Left lung (tissue), 4 donors: ENCODE measurements at regions not wholly inside any gene's neighbourhood (a gene's known extent, or its start where the extent isn't known, plus 50 kb on each side); places are given as distances from the start of the nearest gene placed in this dataset.

Experiments
- ATAC-seq: fragments of 200-7000 bp; cut with Tn5 transposase; one replicate; pipeline ENCODE4 v1.9.1; 2020; ENCODE audit warnings: moderate library complexity
- DNase-seq, 4 donors: peaks; one replicate each; pipeline ENCODE4 v3.0.0-alpha.2; 2013 to 2020
- H3K27ac ChIP-seq, 2 donors: fragments of 200-600 bp; sonication (generic) in 1 of 2; one replicate each; pipeline versions ENCODE4 v1.5.0 to v1.8.0; 2020 to 2021
- H3K27me3 ChIP-seq, 2 donors: fragments of 200-600 bp; sonication (generic) in 1 of 2; one replicate each; pipeline versions ENCODE4 v1.5.0 to v1.8.0; 2020 to 2021
- H3K36me3 ChIP-seq, 2 donors: fragments of 200-600 bp; sonication (generic) in 1 of 2; one replicate each; pipeline versions ENCODE4 v1.5.0 to v1.8.0; 2020 to 2021
- H3K4me1 ChIP-seq, 2 donors: fragments of 200-600 bp; one replicate each; pipeline ENCODE4 v1.8.0; 2021
- H3K4me3 ChIP-seq, 2 donors: fragments of 200-600 bp; sonication (generic) in 1 of 2; one replicate each; pipeline versions ENCODE4 v1.5.0 to v1.8.0; 2020 to 2021; ENCODE audit warnings: mild to moderate bottlenecking in 1 of 2
- H3K9me3 ChIP-seq, 2 donors: fragments of 200-600 bp; sonication (generic) in 1 of 2; one replicate each; pipeline versions ENCODE4 v1.5.0 to v1.8.0; 2020 to 2021
- CTCF ChIP-seq, 2 donors: fragments of 200-600 bp; sonication (generic) in 1 of 2; IDR thresholded peaks; one replicate each; pipeline versions ENCODE4 v1.5.0 to v1.8.0; 2021; ENCODE audit warnings: antibody characterized with exemption in 2 of 2
- intact Hi-C, 2 donors: fragments of 100-400 bp; cut with DNase I; formaldehyde crosslinking; loops; one replicate each; pipeline versions ENCODE4 v1.11.2 to v1.14.2; 2022
- donor health status: DM: no; HTN: yes; CAD: no.
- donor health status: DM: no; HTN: no; CAD: no.

- intact Hi-C loops: no loop called here
- ATAC-seq (no peak), DNase-seq (no peak)
- Histone ChIP-seq H3K4me1 (peaks cover 0 to 16% of the 10 kb centered on the region in 2 donors), H3K36me3 (no peaks in the 10 kb centered on the region), H3K27me3 (peaks cover 0 to 9% of the 10 kb centered on the region in 2 donors), H3K4me3 (no peak overlapping the region), H3K9me3 (no peaks in the 10 kb centered on the region), H3K27ac (peak overlapping the region; percentile 46 to 49)
- TF ChIP-seq CTCF (IDR thresholded peaks at IDR 0.05): no peak
Measured at GRCh38 chr10:21293518-21294356, 231.7 kb downstream of the SKIDA1 start.

GRCh38 chr10:21292763-21293517 is 232.5 kb downstream of the SKIDA1 start:
- ATAC-seq: peak; percentile 90
- H3K9me3 ChIP-seq: no peaks in the 10 kb centered on the region
- intact Hi-C loops: no loop called here
- no peak for TF ChIP-seq CTCF (IDR thresholded peaks at IDR 0.05)
- H3K4me3 ChIP-seq: no peak overlapping the region
- peak in 3 of 4 donors; percentile 61 to 86 (median 82) for DNase-seq
- peaks cover 0 to 16% of the 10 kb centered on the region in 2 donors for H3K4me1 ChIP-seq
- peaks cover 0 to 9% of the 10 kb centered on the region in 2 donors for H3K27me3 ChIP-seq
- H3K36me3 ChIP-seq: no peaks in the 10 kb centered on the region
- H3K27ac ChIP-seq: peak overlapping the region; percentile 46 to 49

GRCh38 chr10:21290499-21291160 is 234.9 kb downstream of the SKIDA1 start:
- Histone ChIP-seq H3K27ac (peak overlapping the region in 1 of 2 donors; percentile 49), H3K9me3 (no peaks in the 10 kb centered on the region), H3K4me3 (no peak overlapping the region), H3K27me3 (peaks cover 0 to 9% of the 10 kb centered on the region in 2 donors), H3K36me3 (no peaks in the 10 kb centered on the region), H3K4me1 (peaks cover 0 to 16% of the 10 kb centered on the region in 2 donors)
- intact Hi-C loops: no loop called here
- no peak for TF ChIP-seq CTCF (IDR thresholded peaks at IDR 0.05)
- DNase-seq (no peak), ATAC-seq (no peak)

- intact Hi-C loops: loop anchor here in 1 of 2 donors (10.0 kb wide), 1 partner anchor 205 kb away; no protein-coding TSS in a partner anchor
- TF ChIP-seq CTCF (IDR thresholded peaks at IDR 0.05): no peak
- peaks cover 0 to 9% of the 10 kb centered on the region in 2 donors for H3K27me3 ChIP-seq
- no peaks in the 10 kb centered on the region for H3K9me3 ChIP-seq
- H3K4me3 ChIP-seq: no peak overlapping the region
- DNase-seq (no peak), ATAC-seq (no peak)
- H3K27ac ChIP-seq: no peak overlapping the region
- no peaks in the 10 kb centered on the region for H3K36me3 ChIP-seq
- peaks cover 0 to 16% of the 10 kb centered on the region in 2 donors for H3K4me1 ChIP-seq
Measured at GRCh38 chr10:21289961-21290360, 235.5 kb downstream of the SKIDA1 start.
